IPS DF 6.9 (cell line): ENCODE measurements at regions not wholly inside any gene's neighbourhood (a gene's known extent, or its start where the extent isn't known, plus 50 kb on each side); places are given as distances from the start of the nearest gene placed in this dataset.

Experiments used
- DNase-seq: peaks from one replicate; pipeline ENCODE4 v3.0.0-alpha.2; 2013; ENCODE audit warnings: low read depth, low spot score
- H3K27ac ChIP-seq: one replicate; pipeline ENCODE4 v1.5.1; 2013; ENCODE audit warnings: low read length, control low read depth
- H3K27me3 ChIP-seq: 2 replicates; pipeline ENCODE4 v1.6.1; 2013; ENCODE audit warnings: mild to moderate bottlenecking, low read length; ENCODE audit not compliant: control insufficient read depth, insufficient read depth
- H3K36me3 ChIP-seq: 2 replicates; pipeline ENCODE4 v1.6.1; 2013; ENCODE audit warnings: low read length; ENCODE audit not compliant: control insufficient read depth, insufficient read depth
- H3K4me1 ChIP-seq: 2 replicates; pipeline ENCODE4 v1.6.1; 2013; ENCODE audit warnings: low read length; ENCODE audit not compliant: control insufficient read depth, insufficient read depth
- H3K4me3 ChIP-seq: 2 replicates; pipeline ENCODE4 v1.5.1; 2013; ENCODE audit warnings: mild to moderate bottlenecking, low read length
- H3K9me3 ChIP-seq: 2 replicates; pipeline ENCODE4 v1.6.1; 2013; ENCODE audit warnings: low read length, inconsistent platforms; ENCODE audit not compliant: control insufficient read depth, insufficient read depth
- WGBS: extraction: QIAGEN DNeasy Blood & Tissue Kit; methylation state at CpG from one replicate; pipeline ENCODE4 v1.1.7; 2013; ENCODE audit warnings: mixed read lengths, missing lambda C conversion rate; ENCODE audit not compliant: insufficient read length, insufficient coverage; 5-methylcytosine and 5-hydroxymethylcytosine counted together

DNA sequence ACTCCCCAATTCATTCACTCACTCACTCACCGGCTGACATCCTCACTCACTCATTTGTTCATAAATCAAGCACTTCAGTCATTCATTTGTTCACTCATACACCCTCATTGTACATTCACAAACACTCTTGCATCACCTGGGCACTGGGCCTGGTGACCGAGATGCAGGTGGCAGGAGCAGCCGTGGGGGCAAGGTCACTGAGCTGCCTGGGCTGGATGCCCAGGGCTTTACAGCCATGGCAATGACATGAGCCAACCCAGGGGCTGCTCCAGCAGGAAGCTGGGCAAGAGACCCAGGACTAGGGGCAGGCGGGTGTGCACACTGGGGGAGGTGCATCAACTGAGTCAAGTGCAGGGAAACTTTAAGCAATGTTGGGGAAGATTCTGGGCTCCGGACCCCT is 113.6 kb upstream of the IGSF21 start:
- 100% methylated on average over 1 of the region's 5 CpGs for WGBS
- Histone ChIP-seq H3K4me3 (no peak overlapping the region), H3K4me1 (no peaks in the 10 kb centered on the region), H3K36me3 (no peaks in the 10 kb centered on the region; the same call in 1 of the 2 replicates), H3K27me3 (no peaks in the 10 kb centered on the region), H3K9me3 (no peaks in the 10 kb centered on the region), H3K27ac (no peak overlapping the region)
- DNase-seq: no peak

DNA sequence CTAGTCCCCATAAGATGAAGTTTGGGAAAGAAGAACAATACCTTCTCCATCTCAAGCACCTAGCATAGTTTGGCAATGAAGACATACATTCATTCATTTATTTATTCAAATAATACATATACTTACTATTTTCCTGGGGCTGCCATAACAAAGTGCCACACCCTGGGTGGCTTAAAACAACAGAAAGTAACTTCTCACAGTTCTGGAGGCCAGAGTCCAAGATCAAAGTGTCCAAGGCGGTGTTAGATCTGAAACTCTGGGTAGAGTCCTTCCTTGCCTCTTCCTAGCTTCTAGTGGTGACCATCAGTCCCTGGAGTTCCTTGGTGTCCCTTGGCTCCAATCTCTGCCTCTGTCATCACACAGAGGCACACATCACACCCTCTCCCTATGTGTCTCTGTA is 112.1 kb upstream of the IGSF21 start:
- DNase-seq: no peak
- no peaks in the 10 kb centered on the region for H3K4me1 ChIP-seq
- no peaks in the 10 kb centered on the region for H3K27me3 ChIP-seq
- no peak overlapping the region for H3K4me3 ChIP-seq
- no CpG with 5 or more reads among the region's 1 CpG for WGBS
- H3K27ac ChIP-seq: no peak overlapping the region
- no peaks in the 10 kb centered on the region for H3K9me3 ChIP-seq
- H3K36me3 ChIP-seq: no peaks in the 10 kb centered on the region; the same call in 1 of the 2 replicates

DNA sequence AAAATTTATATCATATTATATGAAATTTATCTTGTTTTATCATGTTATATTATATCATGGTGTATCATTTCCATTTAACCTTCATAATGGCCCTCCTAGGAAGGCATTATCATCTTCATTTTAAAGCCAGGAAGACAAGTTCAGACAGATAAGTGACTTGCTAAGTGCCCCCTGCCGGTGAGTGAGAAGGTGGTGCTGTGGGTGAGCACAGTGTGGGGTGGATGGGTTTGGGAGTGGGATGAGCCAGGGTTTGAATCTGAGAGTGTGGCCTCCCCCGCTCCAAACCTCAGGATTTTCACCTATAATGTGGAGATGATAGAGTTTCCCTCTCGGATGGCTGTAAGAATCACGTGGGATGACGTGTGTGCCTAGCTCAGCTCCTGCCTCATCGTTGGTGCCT is 108.7 kb upstream of the IGSF21 start:
- Histone ChIP-seq H3K27me3 (no peaks in the 10 kb centered on the region), H3K4me1 (no peaks in the 10 kb centered on the region), H3K27ac (no peak overlapping the region), H3K4me3 (no peak overlapping the region), H3K36me3 (no peaks in the 10 kb centered on the region), H3K9me3 (no peaks in the 10 kb centered on the region)
- no CpG with 5 or more reads among the region's 6 CpGs for WGBS
- DNase-seq: no peak

DNA sequence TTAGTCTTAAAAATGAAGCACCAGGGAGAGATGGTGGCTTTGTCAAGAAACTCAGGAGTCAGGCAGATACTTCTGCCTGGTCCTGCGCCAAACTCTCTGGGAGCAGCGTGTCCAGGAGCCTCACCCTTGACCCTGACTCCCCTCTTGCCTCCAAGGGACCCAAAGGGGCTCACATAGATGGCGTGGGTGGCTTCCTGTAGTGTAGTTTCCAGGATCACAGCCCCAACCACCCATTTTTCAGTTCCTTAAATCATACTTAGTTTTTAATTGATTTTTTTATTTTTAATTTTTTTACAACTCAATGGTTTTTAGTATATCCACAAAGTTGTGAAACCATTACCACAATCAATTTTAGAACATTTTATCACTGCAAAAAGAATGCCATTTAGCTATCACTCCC is 107.7 kb upstream of the IGSF21 start:
- Histone ChIP-seq H3K9me3 (no peaks in the 10 kb centered on the region), H3K36me3 (no peaks in the 10 kb centered on the region), H3K4me1 (no peaks in the 10 kb centered on the region), H3K4me3 (no peak overlapping the region), H3K27me3 (no peaks in the 10 kb centered on the region), H3K27ac (no peak overlapping the region)
- no peak for DNase-seq
- WGBS: no CpG with 5 or more reads among the region's 3 CpGs

DNA sequence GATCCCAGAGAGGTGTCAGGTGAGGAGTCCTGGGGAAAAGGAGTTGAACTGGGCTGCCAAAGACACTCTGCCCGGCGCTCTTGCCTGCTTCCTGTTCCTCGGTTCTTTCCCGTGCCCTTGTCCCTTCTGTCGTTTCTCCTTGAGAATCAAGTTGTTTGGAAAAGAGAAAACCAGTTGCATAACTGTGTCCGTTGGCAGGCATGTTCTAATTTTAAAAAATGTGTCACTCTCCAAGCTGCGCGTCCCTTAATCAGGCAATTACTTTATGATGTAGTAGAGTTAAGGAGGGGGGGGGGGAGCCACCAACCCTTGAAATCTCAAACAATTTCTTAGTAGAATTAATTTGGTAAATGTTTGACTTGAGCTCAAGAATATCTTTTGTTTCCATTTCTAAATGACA is 105.9 kb upstream of the IGSF21 start:
- no peaks in the 10 kb centered on the region for H3K9me3 ChIP-seq
- no CpG with 5 or more reads among the region's 8 CpGs for WGBS
- H3K4me3 ChIP-seq: no peak overlapping the region

DNA sequence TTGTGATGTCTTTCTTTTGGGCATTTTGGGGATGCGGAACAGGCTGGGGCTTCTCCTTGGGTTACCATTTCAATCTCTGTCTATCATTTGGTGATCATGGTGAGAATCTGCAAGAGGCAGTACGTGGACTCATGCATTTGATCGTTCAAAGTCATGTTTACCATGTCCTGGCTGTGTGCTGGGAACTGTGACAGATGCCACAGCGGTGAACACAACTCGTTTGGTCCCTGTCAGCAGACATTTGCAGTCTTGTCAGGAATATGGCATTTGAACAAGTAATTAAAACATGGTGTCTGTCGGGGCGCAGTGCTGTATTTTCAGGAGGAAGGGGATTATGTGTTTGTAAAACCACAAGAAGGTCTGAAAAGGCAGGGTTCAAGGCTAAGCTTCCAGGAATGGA is 103.3 kb upstream of the IGSF21 start:
- Histone ChIP-seq H3K27me3 (no peaks in the 10 kb centered on the region), H3K27ac (no peak overlapping the region), H3K4me3 (no peak overlapping the region), H3K4me1 (peaks cover 3% of the 10 kb centered on the region), H3K9me3 (no peaks in the 10 kb centered on the region), H3K36me3 (no peaks in the 10 kb centered on the region)
- WGBS: no CpG with 5 or more reads among the region's 7 CpGs
- no peak for DNase-seq

More for the DNA sequence above, 105.9 kb upstream of the IGSF21 start:
- no peaks in the 10 kb centered on the region for H3K36me3 ChIP-seq
- no peaks in the 10 kb centered on the region for H3K27me3 ChIP-seq
- no peaks in the 10 kb centered on the region for H3K4me1 ChIP-seq
- no peak overlapping the region for H3K27ac ChIP-seq
- DNase-seq: no peak

DNA sequence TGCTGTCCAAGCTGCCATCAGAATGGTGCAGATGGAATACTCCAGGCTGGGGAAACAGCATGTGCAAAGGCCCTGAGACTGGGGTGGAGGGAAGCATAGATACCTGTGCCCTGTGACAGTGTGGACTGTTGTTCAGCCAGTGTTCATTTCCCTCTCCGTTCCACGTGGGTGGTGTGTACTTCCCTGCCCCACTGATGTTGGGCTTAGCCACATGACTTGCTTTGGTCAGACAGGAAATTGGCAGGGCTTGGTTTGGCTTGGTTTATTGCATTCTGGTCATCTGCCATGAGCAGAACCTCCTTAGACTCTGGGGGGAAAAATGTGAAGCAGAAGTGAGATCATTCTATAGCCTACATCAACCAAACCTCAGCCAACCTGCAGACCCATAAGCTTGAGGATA is 102.4 kb upstream of the IGSF21 start:
- no peaks in the 10 kb centered on the region for H3K27me3 ChIP-seq

DNA sequence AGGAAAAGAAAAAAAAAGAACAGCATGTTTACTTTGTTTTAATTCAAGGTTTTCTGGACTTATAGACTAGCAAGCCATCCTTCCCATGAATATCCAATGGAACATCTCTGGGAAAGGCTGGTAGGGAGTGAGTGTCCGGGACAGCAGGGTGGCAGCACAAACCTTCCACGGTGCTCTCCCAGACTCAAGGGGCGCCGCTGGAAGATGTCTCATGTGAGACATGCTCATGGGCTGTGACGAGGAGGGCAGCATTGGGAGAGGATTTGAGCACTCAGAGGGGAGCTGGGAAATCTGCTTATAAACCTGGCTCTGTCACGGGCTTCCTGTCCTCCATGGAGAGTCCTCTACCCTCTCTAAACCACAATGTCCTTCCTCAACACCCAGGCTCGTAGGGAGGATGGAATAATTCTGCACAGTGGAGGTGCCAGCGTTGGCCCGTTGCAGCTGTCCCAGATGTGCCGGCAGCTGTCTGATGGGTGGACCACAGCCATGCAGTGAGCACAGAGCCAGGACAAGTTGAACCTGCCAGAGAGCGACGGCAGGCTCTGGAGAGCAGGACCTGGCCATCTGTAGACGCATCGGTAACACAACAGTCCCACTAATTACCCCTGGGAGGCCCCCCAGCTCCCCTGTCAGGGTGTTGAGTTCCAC is 100.1 kb upstream of the IGSF21 start:
- WGBS: no CpG with 5 or more reads among the region's 14 CpGs
- H3K27ac ChIP-seq: no peak overlapping the region
- H3K36me3 ChIP-seq: no peaks in the 10 kb centered on the region
- H3K4me1 ChIP-seq: peaks cover 5% of the 10 kb centered on the region
- DNase-seq: no peak
- no peaks in the 10 kb centered on the region for H3K9me3 ChIP-seq
- H3K27me3 ChIP-seq: no peaks in the 10 kb centered on the region
- no peak overlapping the region for H3K4me3 ChIP-seq

More for the DNA sequence above, 102.4 kb upstream of the IGSF21 start:
- Histone ChIP-seq H3K36me3 (no peaks in the 10 kb centered on the region), H3K9me3 (no peaks in the 10 kb centered on the region), H3K27ac (no peak overlapping the region), H3K4me1 (peaks cover 5% of the 10 kb centered on the region), H3K4me3 (no peak overlapping the region)
- DNase-seq: no peak
- WGBS: no CpG with 5 or more reads among the region's 2 CpGs

DNA sequence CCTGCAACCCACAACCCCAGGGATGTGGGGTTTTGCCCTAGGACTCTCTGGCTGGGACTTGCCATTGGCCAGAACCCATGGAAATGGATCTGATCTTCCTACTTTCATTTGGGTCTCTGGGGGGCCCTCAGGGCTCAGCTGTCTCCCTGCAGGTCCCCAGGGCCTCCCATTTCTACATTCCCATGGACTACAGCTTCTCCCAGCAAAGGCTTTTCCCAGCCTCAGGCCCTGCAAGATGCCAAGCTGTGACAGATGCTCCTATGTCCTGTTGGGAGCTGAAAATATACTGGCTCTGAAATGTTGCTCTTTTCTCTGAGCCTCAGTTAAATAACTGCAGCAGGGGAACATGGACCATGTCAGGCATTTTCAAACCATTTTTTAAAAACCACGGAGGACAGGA is 99.5 kb upstream of the IGSF21 start:
- Histone ChIP-seq H3K9me3 (no peaks in the 10 kb centered on the region), H3K36me3 (no peaks in the 10 kb centered on the region), H3K27me3 (no peaks in the 10 kb centered on the region), H3K4me1 (peaks cover 5% of the 10 kb centered on the region), H3K27ac (no peak overlapping the region), H3K4me3 (no peak overlapping the region)
- no peak for DNase-seq
- no CpG with 5 or more reads among the region's 1 CpG for WGBS

- Histone ChIP-seq H3K9me3 (no peaks in the 10 kb centered on the region), H3K27me3 (no peaks in the 10 kb centered on the region)
Observed at GRCh38 chr1:18009055-18009454, 98.5 kb upstream of the IGSF21 start.

GRCh38 chr1:18009478-18009961 is 98.1 kb upstream of the IGSF21 start:
- peaks cover 5% of the 10 kb centered on the region for H3K4me1 ChIP-seq
- no peak overlapping the region for H3K27ac ChIP-seq
- H3K9me3 ChIP-seq: no peaks in the 10 kb centered on the region
- no CpG with 5 or more reads among the region's 8 CpGs for WGBS
- DNase-seq: no peak
- no peak overlapping the region for H3K4me3 ChIP-seq
- H3K27me3 ChIP-seq: no peaks in the 10 kb centered on the region
- no peaks in the 10 kb centered on the region for H3K36me3 ChIP-seq

More at GRCh38 chr1:18009055-18009454, 98.5 kb upstream of the IGSF21 start:
- H3K27ac ChIP-seq: no peak overlapping the region
- no peak overlapping the region for H3K4me3 ChIP-seq
- no peak for DNase-seq
- WGBS: no CpG with 5 or more reads among the region's 6 CpGs
- H3K36me3 ChIP-seq: no peaks in the 10 kb centered on the region
- peaks cover 5% of the 10 kb centered on the region for H3K4me1 ChIP-seq
